ENCODE measurements at regions not wholly inside any gene's neighbourhood (a gene's known extent, or its start where the extent isn't known, plus 50 kb on each side); places are given as distances from the start of the nearest gene placed in this dataset.

- DNase-seq, result no peak
These were observed 474.0 kb upstream of the NRP1 start for GRCh38 chr10:33808475-33808874.

GRCh38 chr10:33807531-33808359, 473.3 kb upstream of the NRP1 start:
- no peak for DNase-seq

GRCh38 chr10:33805831-33806230, 471.4 kb upstream of the NRP1 start:
- DNase-seq, result no peak

- DNase-seq, result no peak
These were observed 470.1 kb upstream of the NRP1 start for GRCh38 chr10:33804584-33804983.

- no peak for DNase-seq
These were observed 468.8 kb upstream of the NRP1 start for GRCh38 chr10:33803248-33803647.

- no peak for DNase-seq
These were observed 468.1 kb upstream of the NRP1 start for GRCh38 chr10:33802566-33802965.

- no peak for DNase-seq
These were observed 467.2 kb upstream of the NRP1 start for GRCh38 chr10:33801705-33802104.

GRCh38 chr10:33800986-33801385, 466.5 kb upstream of the NRP1 start:
- DNase-seq, result no peak

- DNase-seq, result no peak
These were observed 466.1 kb upstream of the NRP1 start for GRCh38 chr10:33800545-33800944.

- DNase-seq, result no peak
These were observed 465.5 kb upstream of the NRP1 start for GRCh38 chr10:33799944-33800323.

- no peak for DNase-seq
These were observed 464.9 kb upstream of the NRP1 start for GRCh38 chr10:33799281-33799943.

- DNase-seq, result no peak
These were observed 464.3 kb upstream of the NRP1 start for GRCh38 chr10:33798754-33799153.

- DNase-seq, result no peak
These were observed 462.2 kb upstream of the NRP1 start for GRCh38 chr10:33796680-33797079.

GRCh38 chr10:33795529-33795928, 461.1 kb upstream of the NRP1 start:
- no peak for DNase-seq

GRCh38 chr10:33794460-33794859, 460.0 kb upstream of the NRP1 start:
- DNase-seq, result no peak

GRCh38 chr10:33793793-33794192, 459.3 kb upstream of the NRP1 start:
- no peak for DNase-seq

- DNase-seq, result no peak
These were observed 456.8 kb upstream of the NRP1 start for GRCh38 chr10:33791272-33791660.

- no peak for DNase-seq
These were observed 456.2 kb upstream of the NRP1 start for GRCh38 chr10:33790521-33791271.

- DNase-seq, result no peak
These were observed 449.1 kb upstream of the NRP1 start for GRCh38 chr10:33783557-33783956.

GRCh38 chr10:33783078-33783477, 448.6 kb upstream of the NRP1 start:
- no peak for DNase-seq

GRCh38 chr10:33781606-33782395, 447.3 kb upstream of the NRP1 start:
- DNase-seq, result no peak

- no peak for DNase-seq
These were observed 446.5 kb upstream of the NRP1 start for GRCh38 chr10:33780961-33781360.

GRCh38 chr10:33777223-33777622, 442.8 kb upstream of the NRP1 start:
- DNase-seq, result no peak

Data from central memory CD4-positive, alpha-beta T cell (primary cell).